Esophagus (tissue), 2 donors: ENCODE measurements at regions not wholly inside any gene's neighbourhood (a gene's known extent, or its start where the extent isn't known, plus 50 kb on each side); places are given as distances from the start of the nearest gene placed in this dataset.
A peak's percentile ranks its signal among the peaks of the same experiment; 100 is the strongest.
"Not testable (repeated sequence)": the region's sequence is repeated elsewhere in the genome, so short reads cannot be mapped to it uniquely, and the experiment has no call there.

Source experiments
- H3K27ac ChIP-seq, 2 donors: one replicate each; pipeline ENCODE4 v1.5.1; 2013; ENCODE audit warnings: low read depth in 2 of 2, mild to moderate bottlenecking in 2 of 2, inconsistent platforms in 1 of 2, low read length in 1 of 2, moderate library complexity in 1 of 2
- H3K27me3 ChIP-seq, 2 donors: one replicate each; pipeline ENCODE4 v1.6.1; 2013; ENCODE audit warnings: low read length in 2 of 2, control low read depth in 1 of 2, mild to moderate bottlenecking in 1 of 2; ENCODE audit not compliant: insufficient read depth in 2 of 2, control insufficient read depth in 1 of 2
- H3K36me3 ChIP-seq, 2 donors: one replicate each; pipeline ENCODE4 v1.6.1; 2013; ENCODE audit warnings: low read length in 1 of 2; ENCODE audit not compliant: control insufficient read depth in 2 of 2, insufficient read depth in 2 of 2
- H3K4me1 ChIP-seq, 2 donors: one replicate each; pipeline ENCODE4 v1.6.1; 2013; ENCODE audit warnings: low read length in 1 of 2; ENCODE audit not compliant: control insufficient read depth in 2 of 2, insufficient read depth in 2 of 2
- H3K4me3 ChIP-seq, 2 donors: one replicate each; pipeline ENCODE4 v1.5.1; 2013; ENCODE audit warnings: low read length in 2 of 2, mild to moderate bottlenecking in 2 of 2, low read depth in 1 of 2, moderate library complexity in 1 of 2
- H3K9me3 ChIP-seq, 2 donors: one replicate each; pipeline ENCODE4 v1.6.1; 2013; ENCODE audit warnings: mild to moderate bottlenecking in 2 of 2, low read depth in 1 of 2, low read length in 1 of 2, moderate library complexity in 1 of 2; ENCODE audit not compliant: control insufficient read depth in 2 of 2, insufficient read depth in 1 of 2
- WGBS, 2 donors: extraction: QIAGEN DNeasy Blood & Tissue Kit; methylation state at CpG; one replicate each; pipeline ENCODE4 v1.1.7; 2013; 5-methylcytosine and 5-hydroxymethylcytosine counted together
- donor health status: healthy with polysubstance abuse.
- donor health status: Bipolar disorder and iron deficiency.

DNA sequence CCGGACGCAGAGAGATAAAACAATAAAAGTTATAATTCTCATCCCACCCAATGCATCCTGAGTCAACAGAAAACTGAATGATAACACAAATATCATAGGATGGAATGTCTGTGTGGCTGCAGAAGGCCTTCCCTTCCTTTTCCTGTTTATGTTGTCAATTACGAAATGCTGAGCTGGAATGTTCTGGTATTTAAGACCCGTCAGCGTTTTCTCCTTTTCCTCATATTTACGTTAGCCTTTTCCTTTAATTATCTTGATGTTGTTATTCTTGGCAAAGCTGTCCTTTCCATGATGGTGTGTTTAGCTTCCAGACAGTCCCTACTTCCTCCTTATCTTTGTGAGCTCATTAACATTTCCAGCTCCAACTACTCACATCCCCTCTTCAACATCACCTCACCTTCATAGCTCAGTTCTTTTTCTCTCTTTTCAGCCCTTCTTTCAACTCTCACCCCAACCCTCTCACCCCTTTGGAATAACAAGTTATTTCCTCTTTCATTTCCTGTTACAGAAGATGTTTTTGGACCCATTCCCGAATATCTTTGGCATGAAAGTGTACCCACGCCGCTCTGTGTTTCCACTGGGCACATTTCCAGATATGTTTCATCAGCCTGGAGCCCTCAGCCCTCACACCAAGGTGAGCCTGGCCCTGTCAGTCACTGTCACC, 221.6 kb downstream of the NR2F1-AS1 start:
- Histone ChIP-seq H3K4me3 (no peak overlapping the region), H3K27ac (peak overlapping the region in 1 of 2 donors; percentile 31)
- WGBS, 2 donors: 46 to 52% methylated on average over 9 of the region's 9 CpGs

DNA sequence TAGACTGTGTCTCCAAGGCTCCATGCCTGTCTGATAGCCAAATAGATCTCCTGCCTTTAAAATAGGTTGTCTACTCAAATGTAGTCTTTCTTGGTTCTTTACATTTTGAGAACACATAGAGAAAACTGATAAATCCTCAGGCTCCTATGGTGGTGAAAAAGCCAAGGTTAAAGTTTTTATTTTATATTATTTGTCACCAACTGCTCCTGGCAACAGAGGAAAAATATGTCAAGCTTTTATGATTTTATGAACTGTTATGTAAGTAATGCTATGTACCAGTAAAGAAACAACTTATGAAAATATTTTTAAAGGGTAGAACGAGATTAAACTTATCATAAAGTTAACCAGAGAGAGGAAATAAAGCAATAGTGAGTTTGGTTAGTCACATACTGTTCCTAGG, 222.8 kb downstream of the NR2F1-AS1 start:
- 62 to 64% methylated on average over 1 of the region's 1 CpG for WGBS, 2 donors
- Histone ChIP-seq H3K4me3 (no peak overlapping the region), H3K36me3 (no peaks in the 10 kb centered on the region), H3K27me3 (no peaks in the 10 kb centered on the region), H3K27ac (no peak overlapping the region), H3K4me1 (no peaks in the 10 kb centered on the region), H3K9me3 (no peaks in the 10 kb centered on the region)

More for the DNA sequence above, 221.6 kb downstream of the NR2F1-AS1 start:
- Histone ChIP-seq H3K36me3 (no peaks in the 10 kb centered on the region), H3K9me3 (no peaks in the 10 kb centered on the region), H3K4me1 (no peaks in the 10 kb centered on the region), H3K27me3 (no peaks in the 10 kb centered on the region)

DNA sequence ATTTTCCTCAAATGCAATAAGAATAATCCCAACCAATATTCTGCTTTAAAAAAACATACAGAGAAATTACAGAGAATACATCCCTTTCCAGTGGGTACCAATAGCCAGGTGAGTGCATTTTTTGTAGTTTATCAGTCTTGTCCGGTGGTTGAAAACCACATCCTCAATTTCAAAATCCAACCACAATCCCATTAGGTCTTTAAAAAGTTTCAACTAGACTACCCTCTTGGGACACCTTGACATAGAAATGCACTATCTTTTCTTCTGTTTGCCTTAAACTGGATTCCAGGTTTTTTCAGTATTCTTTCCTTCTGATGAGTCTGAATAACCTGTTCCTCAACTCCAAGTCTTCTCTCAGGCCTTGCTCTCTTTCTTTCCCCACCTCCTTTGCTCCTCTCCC, 223.3 kb downstream of the NR2F1-AS1 start:
- H3K27ac ChIP-seq: no peak overlapping the region
- no peaks in the 10 kb centered on the region for H3K4me1 ChIP-seq
- 72 to 83% methylated on average over 1 of the region's 1 CpG for WGBS, 2 donors
- no peaks in the 10 kb centered on the region for H3K36me3 ChIP-seq
- H3K4me3 ChIP-seq: no peak overlapping the region
- no peaks in the 10 kb centered on the region for H3K27me3 ChIP-seq
- no peaks in the 10 kb centered on the region for H3K9me3 ChIP-seq

DNA sequence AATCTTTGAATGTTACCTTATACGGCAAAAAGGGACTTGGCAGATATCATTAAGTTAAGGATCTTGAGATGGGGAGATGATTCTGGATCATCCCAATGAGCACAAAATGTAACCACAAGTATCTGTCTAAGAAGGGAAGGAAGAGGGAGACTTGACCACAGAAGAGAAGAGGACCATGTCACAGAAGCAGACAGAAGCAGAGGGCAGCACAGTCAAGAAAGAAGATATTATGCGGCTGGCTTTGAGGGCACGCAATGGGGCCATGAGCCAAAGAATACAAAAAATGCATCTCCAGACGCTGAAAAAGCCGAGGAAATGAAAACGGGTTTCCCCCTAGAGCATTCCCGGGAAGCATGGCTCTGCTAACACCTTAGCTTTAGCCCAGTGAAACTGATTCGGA, 225.3 kb downstream of the NR2F1-AS1 start:
- Histone ChIP-seq H3K4me3 (no peak overlapping the region), H3K27ac (no peak overlapping the region), H3K9me3 (no peaks in the 10 kb centered on the region), H3K36me3 (no peaks in the 10 kb centered on the region), H3K4me1 (no peaks in the 10 kb centered on the region), H3K27me3 (no peaks in the 10 kb centered on the region)
- WGBS, 2 donors: 83 to 84% methylated on average over 8 of the region's 8 CpGs

DNA sequence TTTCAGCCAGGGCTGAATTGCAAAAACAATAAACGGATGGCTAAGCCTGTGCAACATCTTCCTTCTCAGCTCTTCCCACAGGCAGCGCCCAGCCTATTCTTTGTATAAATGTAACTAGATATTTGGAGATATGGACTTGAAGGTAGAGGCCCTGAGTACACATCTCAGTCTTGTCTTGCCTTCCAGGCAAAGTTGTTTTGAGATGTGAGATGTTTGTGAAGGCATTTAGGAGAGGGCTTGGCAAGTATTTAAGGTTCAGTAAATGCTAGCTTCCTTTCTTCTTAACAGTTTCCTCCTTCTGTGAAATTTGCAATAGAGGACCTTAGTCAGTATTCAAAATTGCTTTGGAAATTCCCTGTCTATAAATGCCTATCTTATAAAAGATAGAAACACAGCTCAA, 228.8 kb downstream of the NR2F1-AS1 start:
- no peaks in the 10 kb centered on the region for H3K4me1 ChIP-seq
- no peak overlapping the region for H3K4me3 ChIP-seq
- H3K36me3 ChIP-seq: no peaks in the 10 kb centered on the region
- WGBS, 2 donors: 87 to 94% methylated on average over 2 of the region's 2 CpGs
- H3K9me3 ChIP-seq: no peaks in the 10 kb centered on the region
- H3K27ac ChIP-seq: no peak overlapping the region
- no peaks in the 10 kb centered on the region for H3K27me3 ChIP-seq

DNA sequence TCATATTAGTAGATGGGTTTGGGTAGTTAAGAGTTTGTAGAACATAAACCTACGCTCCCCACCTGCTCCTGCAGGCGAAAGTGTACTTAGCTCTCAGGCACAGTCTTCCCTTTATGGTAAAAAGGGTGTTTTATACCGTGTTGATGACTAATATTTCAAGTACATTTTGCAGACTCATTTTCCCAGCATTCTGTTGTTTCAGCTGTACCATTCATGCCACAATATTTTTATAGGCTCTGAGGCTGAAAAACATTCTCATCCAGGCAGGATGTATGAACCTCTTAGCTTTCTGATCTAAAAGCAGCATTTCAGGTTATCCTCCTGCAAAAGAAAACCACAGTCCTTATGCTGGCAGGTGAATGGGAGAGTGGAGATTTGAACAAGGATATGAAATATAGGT, 231.4 kb downstream of the NR2F1-AS1 start:
- WGBS, 2 donors: 54 to 56% methylated on average over 3 of the region's 3 CpGs
- Histone ChIP-seq H3K27me3 (no peaks in the 10 kb centered on the region), H3K4me1 (no peaks in the 10 kb centered on the region)

DNA sequence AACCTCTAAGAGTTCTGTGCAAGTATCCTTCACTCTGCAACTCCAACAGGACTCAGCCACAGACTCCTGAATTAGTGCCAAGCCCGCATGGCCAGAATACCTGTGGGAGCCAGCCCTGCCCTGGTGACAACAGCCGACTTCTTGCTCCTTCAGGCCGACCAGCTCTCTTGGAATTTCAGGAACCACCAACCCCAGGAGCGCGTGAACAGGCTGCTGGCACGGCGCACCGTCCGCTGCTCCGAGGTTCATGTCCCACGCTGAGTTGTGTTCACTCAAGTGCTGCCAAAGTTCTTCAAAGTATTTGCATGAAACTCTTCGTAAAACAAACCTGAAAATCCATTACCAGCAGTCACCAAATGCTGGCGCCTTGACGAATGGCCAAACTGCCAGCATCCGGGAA, 232.8 kb downstream of the NR2F1-AS1 start:
- Histone ChIP-seq H3K4me3 (no peak overlapping the region), H3K27ac (no peak overlapping the region), H3K9me3 (no peaks in the 10 kb centered on the region), H3K36me3 (no peaks in the 10 kb centered on the region), H3K4me1 (no peaks in the 10 kb centered on the region), H3K27me3 (no peaks in the 10 kb centered on the region)
- 85 to 88% methylated on average over 15 of the region's 15 CpGs for WGBS, 2 donors

More for the DNA sequence above, 231.4 kb downstream of the NR2F1-AS1 start:
- no peaks in the 10 kb centered on the region for H3K9me3 ChIP-seq
- H3K4me3 ChIP-seq: no peak overlapping the region
- no peaks in the 10 kb centered on the region for H3K36me3 ChIP-seq
- no peak overlapping the region for H3K27ac ChIP-seq

DNA sequence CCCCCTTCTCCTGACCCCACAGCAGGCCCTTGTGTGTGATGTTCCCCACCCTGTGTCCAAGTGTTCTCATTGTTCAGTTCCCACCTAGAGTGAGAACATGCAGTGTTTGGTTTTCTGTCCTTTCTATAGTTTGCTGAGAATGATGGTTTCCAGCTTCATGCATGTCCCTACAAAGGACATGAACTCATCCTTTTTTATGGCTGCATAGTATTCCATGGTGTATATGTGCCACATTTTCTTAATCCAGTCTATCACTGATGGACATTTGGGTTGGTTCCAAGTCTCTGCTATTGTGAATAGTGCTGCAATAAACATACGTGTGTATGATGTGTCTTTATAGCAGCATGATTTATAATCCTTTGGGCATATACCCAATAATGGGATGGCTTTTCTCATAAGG, 234.2 kb downstream of the NR2F1-AS1 start:
- H3K36me3 ChIP-seq, H3K4me1 ChIP-seq, H3K9me3 ChIP-seq, H3K27me3 ChIP-seq, H3K4me3 ChIP-seq, H3K27ac ChIP-seq: not testable (repeated sequence)
- WGBS, 2 donors: 48 to 55% methylated on average over 1 of the region's 1 CpG

DNA sequence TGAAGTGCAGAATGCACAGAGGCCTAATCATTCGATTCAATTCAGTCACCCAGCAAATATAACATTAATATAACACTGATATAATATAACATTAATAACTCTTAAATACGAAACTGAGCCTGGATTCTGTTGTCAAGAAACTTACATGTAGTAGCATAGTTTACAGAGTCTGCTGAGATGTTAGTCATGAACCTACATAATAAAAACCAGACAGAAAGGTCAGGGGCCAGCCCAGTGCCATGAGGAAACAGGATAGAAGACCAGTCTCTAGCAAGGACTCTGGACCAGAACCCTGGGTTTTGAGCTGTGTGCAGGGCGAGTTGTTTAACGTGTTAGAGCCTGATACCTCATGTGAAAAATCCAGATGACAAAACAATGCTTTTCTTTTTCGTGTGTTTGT, 234.7 kb downstream of the NR2F1-AS1 start:
- Histone ChIP-seq H3K9me3 (no peaks in the 10 kb centered on the region), H3K27me3 (no peaks in the 10 kb centered on the region), H3K4me3 (no peak overlapping the region), H3K4me1 (no peaks in the 10 kb centered on the region), H3K36me3 (no peaks in the 10 kb centered on the region), H3K27ac (no peak overlapping the region)
- WGBS, 2 donors: 85% methylated on average over 5 of the region's 5 CpGs

DNA sequence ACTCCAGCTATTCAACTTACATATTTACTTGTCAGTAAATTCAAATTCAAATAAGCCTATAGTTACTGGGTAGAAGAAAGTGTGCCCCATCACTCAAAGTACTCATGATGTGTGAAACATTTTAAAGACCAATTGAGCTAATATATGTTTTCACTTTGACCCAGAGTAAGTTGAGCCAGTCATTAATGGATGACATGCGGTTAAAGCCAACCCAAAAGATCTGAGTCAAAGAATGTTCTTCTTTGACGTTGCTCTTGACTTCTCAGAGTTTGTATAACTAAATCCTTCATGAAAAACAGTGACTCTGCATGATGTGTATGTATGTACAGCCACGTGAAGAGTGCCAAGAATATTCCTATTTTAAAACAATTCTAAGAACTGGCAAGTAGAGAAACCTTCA, 237.4 kb downstream of the NR2F1-AS1 start:
- Histone ChIP-seq H3K27ac (no peak overlapping the region), H3K36me3 (no peaks in the 10 kb centered on the region), H3K27me3 (no peaks in the 10 kb centered on the region), H3K9me3 (no peaks in the 10 kb centered on the region), H3K4me3 (no peak overlapping the region), H3K4me1 (no peaks in the 10 kb centered on the region)
- WGBS, 2 donors: 51 to 55% methylated on average over 3 of the region's 3 CpGs
